SJSA1 (cell line): ENCODE measurements at regions not wholly inside any gene's neighbourhood (a gene's known extent, or its start where the extent isn't known, plus 50 kb on each side); places are given as distances from the start of the nearest gene placed in this dataset.

Source experiments
- DNase-seq, 2 experiments: peaks; one replicate each; pipeline ENCODE4 v3.0.0-alpha.2; 2015 to 2020; ENCODE audit warnings: low spot score in 2 of 2, low read depth in 1 of 2
- H3K27ac ChIP-seq: fragments of 250-450 bp; sonication (Bioruptor Pico); 2 replicates; pipeline ENCODE4 v1.5.1; 2020; ENCODE audit warnings: mild to moderate bottlenecking, moderate library complexity
- H3K27me3 ChIP-seq: fragments of 250-450 bp; sonication (Bioruptor Pico); replicated peaks from 2 replicates; pipeline ENCODE4 v1.5.1; 2020; ENCODE audit warnings: mild to moderate bottlenecking, moderate library complexity
- H3K36me3 ChIP-seq: fragments of 250-450 bp; sonication (Bioruptor Pico); 2 replicates; pipeline ENCODE4 v1.5.1; 2020; ENCODE audit warnings: mild to moderate bottlenecking
- H3K4me1 ChIP-seq: fragments of 250-450 bp; sonication (Bioruptor Pico); replicated peaks from 2 replicates; pipeline ENCODE4 v1.6.1; 2021; ENCODE audit warnings: mild to moderate bottlenecking
- H3K4me3 ChIP-seq: fragments of 250-450 bp; sonication (Bioruptor Pico); 2 replicates; pipeline ENCODE4 v1.5.1; 2020; ENCODE audit warnings: mild to moderate bottlenecking
- H3K9me3 ChIP-seq: fragments of 250-450 bp; sonication (Bioruptor Pico); replicated peaks from 2 replicates; pipeline ENCODE4 v1.5.1; 2020; ENCODE audit warnings: mild to moderate bottlenecking

DNA sequence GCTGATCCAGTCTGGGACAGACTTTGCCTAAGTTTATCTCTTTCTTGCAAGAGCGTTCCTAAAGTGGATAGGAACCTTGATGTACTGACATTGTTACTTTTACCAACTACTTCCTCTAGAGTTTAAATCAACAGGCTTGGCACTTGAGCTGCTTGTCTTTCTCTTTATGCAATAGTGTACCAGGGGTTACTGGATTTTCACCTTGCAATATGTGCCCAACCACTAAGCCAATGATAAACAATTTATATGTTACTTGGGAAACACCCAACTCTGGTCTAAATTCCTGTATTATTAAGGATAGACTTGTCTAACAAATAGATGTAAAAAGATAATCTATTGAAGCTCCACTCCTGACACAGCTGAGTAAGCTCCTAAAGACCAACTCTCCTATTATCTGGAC, 470.2 kb downstream of the SH2D4B start:
- Histone ChIP-seq H3K27me3 (no peaks in the 10 kb centered on the region), H3K4me1 (no peaks in the 10 kb centered on the region), H3K9me3 (no peaks in the 10 kb centered on the region), H3K36me3 (no peaks in the 10 kb centered on the region), H3K4me3 (no peak overlapping the region), H3K27ac (no peak overlapping the region)
- DNase-seq: no peak

DNA sequence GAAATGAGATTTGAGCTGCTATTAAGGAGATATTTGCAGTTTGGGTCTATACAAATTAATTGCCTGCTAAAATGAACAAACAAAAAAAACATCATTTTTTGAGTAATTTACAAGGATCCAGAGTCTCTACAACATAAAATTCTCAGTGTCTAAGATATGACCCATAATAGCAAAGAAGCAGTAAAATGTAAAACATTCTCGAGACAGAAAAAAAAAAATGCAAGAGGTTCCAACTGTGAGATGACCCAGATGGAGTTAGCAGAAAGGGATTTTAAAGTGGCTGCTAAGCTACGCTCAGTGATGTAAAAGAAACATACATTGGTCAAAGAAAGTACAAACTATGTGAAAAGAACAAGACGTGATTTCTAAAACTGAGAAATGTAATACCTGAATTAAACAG, 471.0 kb downstream of the SH2D4B start:
- H3K4me1 ChIP-seq: no peaks in the 10 kb centered on the region
- no peaks in the 10 kb centered on the region for H3K9me3 ChIP-seq
- no peak for DNase-seq
- no peak overlapping the region for H3K27ac ChIP-seq
- no peaks in the 10 kb centered on the region for H3K27me3 ChIP-seq
- no peaks in the 10 kb centered on the region for H3K36me3 ChIP-seq
- H3K4me3 ChIP-seq: no peak overlapping the region

DNA sequence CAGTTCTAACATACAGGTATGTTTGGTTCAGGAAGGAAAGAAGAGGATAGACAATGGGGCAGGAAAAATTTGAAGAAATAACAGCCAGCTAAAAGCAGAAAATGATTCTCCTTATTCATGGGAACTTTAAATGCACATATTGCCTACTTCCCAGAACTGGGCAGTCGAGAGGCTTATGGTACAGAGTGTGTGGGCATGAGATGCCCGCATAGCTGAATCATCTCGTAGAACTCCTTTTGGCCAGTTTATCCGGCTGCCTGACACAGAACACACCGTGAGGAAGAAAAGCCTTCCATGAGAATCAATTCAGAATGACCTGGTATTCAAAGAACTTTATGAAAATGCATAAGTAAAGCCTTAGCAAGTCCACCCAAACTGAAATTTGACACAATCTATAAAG, 471.6 kb downstream of the SH2D4B start:
- H3K4me1 ChIP-seq: no peaks in the 10 kb centered on the region
- DNase-seq: no peak

GRCh38 chr10:81013771-81014170, 476.1 kb downstream of the SH2D4B start:
- no peaks in the 10 kb centered on the region for H3K9me3 ChIP-seq
- no peak overlapping the region for H3K27ac ChIP-seq
- H3K36me3 ChIP-seq: no peaks in the 10 kb centered on the region
- no peaks in the 10 kb centered on the region for H3K4me1 ChIP-seq
- DNase-seq: no peak
- no peak overlapping the region for H3K4me3 ChIP-seq
- no peaks in the 10 kb centered on the region for H3K27me3 ChIP-seq

More for the DNA sequence above, 471.6 kb downstream of the SH2D4B start:
- Histone ChIP-seq H3K27ac (no peak overlapping the region), H3K9me3 (no peaks in the 10 kb centered on the region), H3K36me3 (no peaks in the 10 kb centered on the region), H3K27me3 (no peaks in the 10 kb centered on the region), H3K4me3 (no peak overlapping the region)

GRCh38 chr10:81019029-81019890, 481.6 kb downstream of the SH2D4B start:
- Histone ChIP-seq H3K4me3 (no peak overlapping the region), H3K27ac (no peak overlapping the region), H3K4me1 (no peaks in the 10 kb centered on the region), H3K36me3 (no peaks in the 10 kb centered on the region), H3K9me3 (no peaks in the 10 kb centered on the region), H3K27me3 (no peaks in the 10 kb centered on the region)
- peak in 1 of 2 experiments; percentile 10 for DNase-seq

DNA sequence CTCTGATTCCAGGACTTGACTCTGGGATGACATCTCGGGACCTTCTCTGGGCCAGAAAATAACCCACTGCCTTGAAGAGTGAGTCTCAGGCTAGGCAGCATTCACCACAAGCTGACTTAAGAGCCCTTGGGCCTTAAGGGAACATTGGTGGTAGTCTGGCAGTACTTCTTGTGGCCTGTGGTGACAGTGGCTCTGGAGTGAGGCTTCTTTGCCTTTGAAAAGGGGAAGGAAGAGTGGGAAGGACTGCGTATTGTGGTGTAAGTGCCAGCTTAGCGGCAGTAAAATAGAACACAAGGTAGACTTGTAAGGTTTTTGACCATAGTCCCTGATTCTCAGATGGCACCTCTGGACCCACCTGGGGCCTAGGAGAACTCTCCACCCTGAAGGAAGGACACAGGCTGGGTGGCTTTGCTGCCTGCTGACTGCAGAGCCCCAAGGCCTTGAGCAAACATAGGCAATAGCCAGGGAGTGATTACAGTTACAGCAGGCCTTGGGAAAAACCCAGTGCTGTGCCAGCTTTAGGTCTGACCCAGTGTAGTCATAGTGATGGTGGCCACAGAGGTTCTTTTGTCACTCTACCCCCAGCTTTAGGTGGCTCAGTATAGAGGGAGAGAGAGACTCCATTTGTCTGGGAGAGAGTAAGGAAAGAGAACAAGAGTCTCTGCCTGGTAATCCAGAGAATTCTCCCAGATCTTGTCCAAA, 483.9 kb downstream of the SH2D4B start:
- Histone ChIP-seq H3K27me3 (no peaks in the 10 kb centered on the region), H3K9me3 (no peaks in the 10 kb centered on the region), H3K27ac (no peak overlapping the region), H3K36me3 (no peaks in the 10 kb centered on the region), H3K4me1 (no peaks in the 10 kb centered on the region), H3K4me3 (no peak overlapping the region)
- DNase-seq: no peak

DNA sequence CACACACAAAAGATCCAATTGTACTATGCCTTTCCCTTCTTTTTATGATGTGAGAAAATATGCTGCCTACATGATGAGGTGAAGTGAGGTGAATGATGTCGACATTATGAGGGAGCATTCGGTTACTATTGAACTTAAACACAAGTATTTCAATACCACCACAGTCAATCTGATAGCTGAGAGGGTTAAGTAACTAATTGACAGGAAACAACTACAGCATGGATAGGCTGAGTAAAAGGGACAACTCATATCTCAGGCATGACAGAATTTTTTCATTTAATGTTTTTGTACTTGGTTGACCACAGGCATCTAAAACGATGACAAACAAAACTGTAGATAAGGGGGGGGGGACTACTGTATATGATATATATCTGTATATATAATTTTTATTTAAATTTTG, 488.9 kb downstream of the SH2D4B start:
- H3K4me3 ChIP-seq: no peak overlapping the region
- no peak overlapping the region for H3K27ac ChIP-seq
- DNase-seq: no peak
- no peaks in the 10 kb centered on the region for H3K4me1 ChIP-seq
- H3K27me3 ChIP-seq: no peaks in the 10 kb centered on the region
- H3K9me3 ChIP-seq: no peaks in the 10 kb centered on the region
- H3K36me3 ChIP-seq: no peaks in the 10 kb centered on the region

GRCh38 chr10:81027223-81027622, 489.5 kb downstream of the SH2D4B start:
- Histone ChIP-seq H3K9me3 (no peaks in the 10 kb centered on the region), H3K27me3 (no peaks in the 10 kb centered on the region), H3K4me1 (no peaks in the 10 kb centered on the region), H3K27ac (no peak overlapping the region), H3K36me3 (no peaks in the 10 kb centered on the region), H3K4me3 (no peak overlapping the region)
- no peak for DNase-seq

GRCh38 chr10:81027706-81028105, 490.0 kb downstream of the SH2D4B start:
- Histone ChIP-seq H3K27ac (no peak overlapping the region), H3K36me3 (no peaks in the 10 kb centered on the region), H3K9me3 (no peaks in the 10 kb centered on the region), H3K4me1 (no peaks in the 10 kb centered on the region), H3K27me3 (no peaks in the 10 kb centered on the region), H3K4me3 (no peak overlapping the region)
- DNase-seq: no peak

GRCh38 chr10:81031774-81032173, 494.1 kb downstream of the SH2D4B start:
- Histone ChIP-seq H3K36me3 (no peaks in the 10 kb centered on the region), H3K4me1 (no peaks in the 10 kb centered on the region), H3K4me3 (no peak overlapping the region), H3K27me3 (no peaks in the 10 kb centered on the region), H3K27ac (no peak overlapping the region), H3K9me3 (no peaks in the 10 kb centered on the region)
- no peak for DNase-seq

DNA sequence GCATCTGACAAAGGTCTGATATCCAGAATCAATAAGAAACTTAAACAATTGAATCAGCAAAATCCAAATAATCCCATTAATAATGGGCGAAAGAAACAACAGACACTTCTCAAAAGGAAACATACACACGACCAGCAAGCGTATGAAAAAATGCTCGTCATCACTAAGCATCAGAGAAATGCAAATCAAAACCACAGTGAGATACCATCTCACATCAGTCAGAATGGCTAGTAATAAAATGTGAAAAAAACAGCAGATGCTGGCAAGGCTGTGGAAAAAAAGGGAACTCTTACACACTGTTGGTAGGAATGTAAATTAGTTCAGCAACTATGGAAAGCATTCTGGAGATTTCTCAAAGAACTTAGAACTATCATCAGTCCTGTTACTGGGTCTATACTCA, 496.7 kb downstream of the SH2D4B start:
- Histone ChIP-seq H3K9me3 (no peaks in the 10 kb centered on the region), H3K4me3 (no peak overlapping the region), H3K27ac (no peak overlapping the region), H3K27me3 (no peaks in the 10 kb centered on the region), H3K4me1 (no peaks in the 10 kb centered on the region), H3K36me3 (no peaks in the 10 kb centered on the region)
- no peak for DNase-seq

- Histone ChIP-seq H3K27me3 (no peaks in the 10 kb centered on the region), H3K4me1 (no peaks in the 10 kb centered on the region), H3K9me3 (no peaks in the 10 kb centered on the region), H3K36me3 (no peaks in the 10 kb centered on the region), H3K27ac (no peak overlapping the region), H3K4me3 (no peak overlapping the region)
- DNase-seq: no peak
Measured at GRCh38 chr10:81036257-81036656, 498.6 kb downstream of the SH2D4B start.

GRCh38 chr10:81040031-81040430, 502.3 kb downstream of the SH2D4B start:
- no peak for DNase-seq
- H3K27ac ChIP-seq: no peak overlapping the region
- no peaks in the 10 kb centered on the region for H3K27me3 ChIP-seq
- H3K4me1 ChIP-seq: no peaks in the 10 kb centered on the region
- H3K4me3 ChIP-seq: no peak overlapping the region
- H3K36me3 ChIP-seq: no peaks in the 10 kb centered on the region
- no peaks in the 10 kb centered on the region for H3K9me3 ChIP-seq

GRCh38 chr10:81040940-81041339, 503.2 kb downstream of the SH2D4B start:
- Histone ChIP-seq H3K36me3 (no peaks in the 10 kb centered on the region), H3K27ac (no peak overlapping the region), H3K4me1 (no peaks in the 10 kb centered on the region), H3K9me3 (no peaks in the 10 kb centered on the region), H3K4me3 (no peak overlapping the region), H3K27me3 (no peaks in the 10 kb centered on the region)
- no peak for DNase-seq
